ENCODE measurements at regions not wholly inside any gene's neighbourhood (a gene's known extent, or its start where the extent isn't known, plus 50 kb on each side); places are given as distances from the start of the nearest gene placed in this dataset.
A peak's percentile ranks its signal among the peaks of the same experiment; 100 is the strongest.

- no peak for DNase-seq
- no peak for ATAC-seq
- intact Hi-C loops (cut with DNase I) = no loop called here
Measured at GRCh38 chr14:53462931-53463778, 310.0 kb upstream of the DDHD1 start.

GRCh38 chr14:53461858-53462257 is 308.7 kb upstream of the DDHD1 start:
- DNase-seq (no peak), ATAC-seq (no peak)
- intact Hi-C loops (cut with DNase I) = no loop called here

GRCh38 chr14:53460544-53460943 is 307.4 kb upstream of the DDHD1 start:
- ATAC-seq (no peak), DNase-seq (no peak)
- intact Hi-C loops (cut with DNase I) = no loop called here

- no peak for DNase-seq
Measured at GRCh38 chr14:53458368-53458814, 305.3 kb upstream of the DDHD1 start.

GRCh38 chr14:53456931-53457330 is 303.8 kb upstream of the DDHD1 start:
- intact Hi-C loops (cut with DNase I) = no loop called here
- ATAC-seq (no peak), DNase-seq (no peak)

More at GRCh38 chr14:53458368-53458814, 305.3 kb upstream of the DDHD1 start:
- intact Hi-C loops (cut with DNase I) = no loop called here
- no peak for ATAC-seq

- ATAC-seq (no peak), DNase-seq (no peak)
- intact Hi-C loops (cut with DNase I) = no loop called here
Measured at GRCh38 chr14:53452005-53452673, 299.0 kb upstream of the DDHD1 start.

GRCh38 chr14:53450871-53451270 is 297.7 kb upstream of the DDHD1 start:
- no peak for ATAC-seq
- DNase-seq = no peak
- intact Hi-C loops (cut with DNase I) = no loop called here

- ATAC-seq (no peak), DNase-seq (no peak)
- intact Hi-C loops (cut with DNase I) = no loop called here
Measured at GRCh38 chr14:53448682-53449081, 295.6 kb upstream of the DDHD1 start.

GRCh38 chr14:53444677-53445312 is 291.7 kb upstream of the DDHD1 start:
- DNase-seq = no peak
- no peak for ATAC-seq
- intact Hi-C loops (cut with DNase I) = no loop called here

GRCh38 chr14:53441789-53442188 is 288.7 kb upstream of the DDHD1 start:
- intact Hi-C loops (cut with DNase I) = no loop called here
- DNase-seq = no peak
- ATAC-seq = no peak

GRCh38 chr14:53437858-53438257 is 284.7 kb upstream of the DDHD1 start:
- intact Hi-C loops (cut with DNase I) = loop anchor here in 1 of 2 donors (10.0 kb wide), 2 partner anchors 97 to 897 kb away; no protein-coding TSS in a partner anchor
- ATAC-seq = no peak
- DNase-seq = no peak

- ATAC-seq = peak in 1 of 2 donors; percentile 43
- intact Hi-C loops (cut with DNase I) = loop anchor here in 1 of 2 donors (10.0 kb wide), 2 partner anchors 102 to 902 kb away; no protein-coding TSS in a partner anchor
Measured at GRCh38 chr14:53432378-53432802, 279.3 kb upstream of the DDHD1 start.

GRCh38 chr14:53430870-53431269 is 277.7 kb upstream of the DDHD1 start:
- intact Hi-C loops (cut with DNase I) = loop anchor here in 1 of 2 donors (10.0 kb wide), 2 partner anchors 104 to 904 kb away; no protein-coding TSS in a partner anchor
- ATAC-seq (no peak), DNase-seq (no peak)

More at GRCh38 chr14:53432378-53432802, 279.3 kb upstream of the DDHD1 start:
- DNase-seq = peak; percentile 19

- DNase-seq (no peak), ATAC-seq (no peak)
- intact Hi-C loops (cut with DNase I) = no loop called here
Measured at GRCh38 chr14:53412819-53413675, 259.9 kb upstream of the DDHD1 start.

- ATAC-seq = peak in 1 of 2 donors; percentile 44
- intact Hi-C loops (cut with DNase I) = no loop called here
- DNase-seq = no peak
Measured at GRCh38 chr14:53411125-53411524, 258.0 kb upstream of the DDHD1 start.

GRCh38 chr14:53409969-53410368 is 256.8 kb upstream of the DDHD1 start:
- intact Hi-C loops (cut with DNase I) = no loop called here
- no peak for DNase-seq
- peak in 1 of 2 donors; percentile 54 for ATAC-seq

GRCh38 chr14:53409289-53409688 is 256.2 kb upstream of the DDHD1 start:
- intact Hi-C loops (cut with DNase I) = no loop called here
- DNase-seq = no peak
- peak in 1 of 2 donors; percentile 42 for ATAC-seq

- ATAC-seq (no peak), DNase-seq (no peak)
- intact Hi-C loops (cut with DNase I) = no loop called here
Measured at GRCh38 chr14:53408175-53408879, 255.2 kb upstream of the DDHD1 start.
